Activated T-helper 2 cell treated with anti-CD3 and anti-CD28 coated beads, Interferon-gamma antibody, Interleukin-2, Interleukin-4, amounts not matched to agents 10 μg/mL and 5 μg/mL and 100 μg/mL, durations not matched to agents 14 hours and 24 hours and 36 hours (primary cell): ENCODE measurements at regions not wholly inside any gene's neighbourhood (a gene's known extent, or its start where the extent isn't known, plus 50 kb on each side); places are given as distances from the start of the nearest gene placed in this dataset.

Experiments used
- DNase-seq: peaks from one replicate; pipeline ENCODE4 v3.0.0; 2021; ENCODE audit warnings: low spot score
- H3K27ac Mint-ChIP-seq: one replicate; pipeline ENCODE4 v1.8.0; 2021; ENCODE audit warnings: mixed read lengths
- H3K27me3 Mint-ChIP-seq: one replicate; pipeline ENCODE4 v1.8.0; 2021; ENCODE audit warnings: low read depth, mixed read lengths
- H3K36me3 Mint-ChIP-seq: one replicate; pipeline ENCODE4 v1.8.0; 2021; ENCODE audit warnings: low read depth, mixed read lengths
- H3K4me1 Mint-ChIP-seq: one replicate; pipeline ENCODE4 v1.8.0; 2021; ENCODE audit warnings: low read depth, mixed read lengths
- H3K4me3 Mint-ChIP-seq: one replicate; pipeline ENCODE4 v1.8.0; 2021; ENCODE audit warnings: low read depth, mild to moderate bottlenecking, moderate library complexity, mixed read lengths
- H3K9me3 Mint-ChIP-seq: one replicate; pipeline ENCODE4 v1.8.0; 2021; ENCODE audit warnings: mixed read lengths
- intact Hi-C: fragments of 100-400 bp; cut with micrococcal nuclease; formaldehyde crosslinking; loops from one replicate; pipeline ENCODE4 v1.15.1; 2023

- no peaks in the 10 kb centered on the region for H3K36me3 Mint-ChIP-seq
Measured at GRCh38 chr4:85250852-85251251, 224.1 kb upstream of the ARHGAP24 start.

GRCh38 chr4:85257817-85258370, 217.1 kb upstream of the ARHGAP24 start:
- DNase-seq, result no peak
- Mint-ChIP-seq H3K9me3 (peaks cover 8% of the 10 kb centered on the region), H3K27ac (no peak overlapping the region), H3K4me3 (no peak overlapping the region), H3K4me1 (no peaks in the 10 kb centered on the region), H3K27me3 (no peaks in the 10 kb centered on the region), H3K36me3 (no peaks in the 10 kb centered on the region)
- intact Hi-C loops, result no loop called here

More at GRCh38 chr4:85250852-85251251, 224.1 kb upstream of the ARHGAP24 start:
- Mint-ChIP-seq H3K9me3 (peaks cover 21% of the 10 kb centered on the region), H3K4me1 (no peaks in the 10 kb centered on the region), H3K27me3 (no peaks in the 10 kb centered on the region), H3K4me3 (no peak overlapping the region), H3K27ac (no peak overlapping the region)
- intact Hi-C loops, result no loop called here
- no peak for DNase-seq

- H3K36me3 Mint-ChIP-seq, result no peaks in the 10 kb centered on the region
- H3K27me3 Mint-ChIP-seq, result no peaks in the 10 kb centered on the region
- intact Hi-C loops, result no loop called here
- H3K4me3 Mint-ChIP-seq, result no peak overlapping the region
- no peaks in the 10 kb centered on the region for H3K4me1 Mint-ChIP-seq
- DNase-seq, result no peak
- no peak overlapping the region for H3K27ac Mint-ChIP-seq
- H3K9me3 Mint-ChIP-seq, result no peaks in the 10 kb centered on the region
Measured at GRCh38 chr4:85260064-85260463, 214.9 kb upstream of the ARHGAP24 start.

GRCh38 chr4:85265234-85265633, 209.7 kb upstream of the ARHGAP24 start:
- H3K27ac Mint-ChIP-seq, result no peak overlapping the region
- DNase-seq, result no peak
- H3K4me3 Mint-ChIP-seq, result no peak overlapping the region
- no peaks in the 10 kb centered on the region for H3K27me3 Mint-ChIP-seq
- intact Hi-C loops, result no loop called here
- H3K9me3 Mint-ChIP-seq, result no peaks in the 10 kb centered on the region
- H3K4me1 Mint-ChIP-seq, result no peaks in the 10 kb centered on the region
- no peaks in the 10 kb centered on the region for H3K36me3 Mint-ChIP-seq

GRCh38 chr4:85268188-85268587, 206.8 kb upstream of the ARHGAP24 start:
- H3K9me3 Mint-ChIP-seq, result no peaks in the 10 kb centered on the region
- no peak overlapping the region for H3K4me3 Mint-ChIP-seq
- no peak overlapping the region for H3K27ac Mint-ChIP-seq
- no peaks in the 10 kb centered on the region for H3K4me1 Mint-ChIP-seq
- DNase-seq, result no peak
- H3K36me3 Mint-ChIP-seq, result no peaks in the 10 kb centered on the region
- intact Hi-C loops, result no loop called here
- no peaks in the 10 kb centered on the region for H3K27me3 Mint-ChIP-seq

GRCh38 chr4:85268961-85269360, 206.0 kb upstream of the ARHGAP24 start:
- Mint-ChIP-seq H3K27ac (no peak overlapping the region), H3K4me3 (no peak overlapping the region), H3K4me1 (no peaks in the 10 kb centered on the region), H3K27me3 (no peaks in the 10 kb centered on the region), H3K36me3 (no peaks in the 10 kb centered on the region), H3K9me3 (peaks cover 3% of the 10 kb centered on the region)
- intact Hi-C loops, result no loop called here
- no peak for DNase-seq

- Mint-ChIP-seq H3K9me3 (peaks cover 3% of the 10 kb centered on the region), H3K4me1 (no peaks in the 10 kb centered on the region), H3K27ac (no peak overlapping the region), H3K27me3 (no peaks in the 10 kb centered on the region), H3K36me3 (no peaks in the 10 kb centered on the region), H3K4me3 (no peak overlapping the region)
- DNase-seq, result no peak
- intact Hi-C loops, result no loop called here
Measured at GRCh38 chr4:85274955-85275354, 200.0 kb upstream of the ARHGAP24 start.

- H3K9me3 Mint-ChIP-seq, result no peaks in the 10 kb centered on the region
- no peak for DNase-seq
- H3K4me1 Mint-ChIP-seq, result no peaks in the 10 kb centered on the region
- H3K27me3 Mint-ChIP-seq, result no peaks in the 10 kb centered on the region
- H3K36me3 Mint-ChIP-seq, result no peaks in the 10 kb centered on the region
- intact Hi-C loops, result no loop called here
- no peak overlapping the region for H3K27ac Mint-ChIP-seq
- no peak overlapping the region for H3K4me3 Mint-ChIP-seq
Measured at GRCh38 chr4:85280963-85281362, 194.0 kb upstream of the ARHGAP24 start.

- intact Hi-C loops, result no loop called here
- no peak overlapping the region for H3K27ac Mint-ChIP-seq
- H3K4me1 Mint-ChIP-seq, result no peaks in the 10 kb centered on the region
- H3K36me3 Mint-ChIP-seq, result no peaks in the 10 kb centered on the region
- no peak overlapping the region for H3K4me3 Mint-ChIP-seq
- DNase-seq, result no peak
- no peaks in the 10 kb centered on the region for H3K27me3 Mint-ChIP-seq
- H3K9me3 Mint-ChIP-seq, result no peaks in the 10 kb centered on the region
Measured at GRCh38 chr4:85291226-85291625, 183.7 kb upstream of the ARHGAP24 start.

- Mint-ChIP-seq H3K9me3 (no peaks in the 10 kb centered on the region), H3K36me3 (no peaks in the 10 kb centered on the region), H3K4me1 (no peaks in the 10 kb centered on the region), H3K27ac (no peak overlapping the region), H3K27me3 (no peaks in the 10 kb centered on the region), H3K4me3 (no peak overlapping the region)
- intact Hi-C loops, result no loop called here
- DNase-seq, result no peak
Measured at GRCh38 chr4:85298037-85298436, 176.9 kb upstream of the ARHGAP24 start.

GRCh38 chr4:85302193-85302736, 172.7 kb upstream of the ARHGAP24 start:
- H3K36me3 Mint-ChIP-seq, result no peaks in the 10 kb centered on the region
- H3K4me1 Mint-ChIP-seq, result no peaks in the 10 kb centered on the region
- no peaks in the 10 kb centered on the region for H3K27me3 Mint-ChIP-seq
- intact Hi-C loops, result no loop called here
- no peak overlapping the region for H3K4me3 Mint-ChIP-seq
- no peak for DNase-seq
- no peak overlapping the region for H3K27ac Mint-ChIP-seq
- H3K9me3 Mint-ChIP-seq, result no peaks in the 10 kb centered on the region

GRCh38 chr4:85302756-85303155, 172.2 kb upstream of the ARHGAP24 start:
- Mint-ChIP-seq H3K4me3 (no peak overlapping the region), H3K9me3 (no peaks in the 10 kb centered on the region), H3K27ac (no peak overlapping the region), H3K36me3 (no peaks in the 10 kb centered on the region), H3K27me3 (no peaks in the 10 kb centered on the region), H3K4me1 (no peaks in the 10 kb centered on the region)
- intact Hi-C loops, result no loop called here
- DNase-seq, result no peak

GRCh38 chr4:85318415-85318814, 156.5 kb upstream of the ARHGAP24 start:
- DNase-seq, result no peak

GRCh38 chr4:85358831-85359230, 116.1 kb upstream of the ARHGAP24 start:
- Mint-ChIP-seq H3K27me3 (no peaks in the 10 kb centered on the region), H3K36me3 (no peaks in the 10 kb centered on the region), H3K4me1 (no peaks in the 10 kb centered on the region), H3K9me3 (no peaks in the 10 kb centered on the region), H3K4me3 (no peak overlapping the region), H3K27ac (no peak overlapping the region)
- intact Hi-C loops, result no loop called here
- DNase-seq, result no peak

More at GRCh38 chr4:85318415-85318814, 156.5 kb upstream of the ARHGAP24 start:
- no peak overlapping the region for H3K27ac Mint-ChIP-seq
- H3K4me3 Mint-ChIP-seq, result no peak overlapping the region
- no peaks in the 10 kb centered on the region for H3K27me3 Mint-ChIP-seq
- intact Hi-C loops, result no loop called here
- H3K36me3 Mint-ChIP-seq, result no peaks in the 10 kb centered on the region
- no peaks in the 10 kb centered on the region for H3K4me1 Mint-ChIP-seq
- H3K9me3 Mint-ChIP-seq, result peaks cover 9% of the 10 kb centered on the region
